ENCODE measurements at regions not wholly inside any gene's neighbourhood (a gene's known extent, or its start where the extent isn't known, plus 50 kb on each side); places are given as distances from the start of the nearest gene placed in this dataset.
"Not testable (repeated sequence)": the region's sequence is repeated elsewhere in the genome, so short reads cannot be mapped to it uniquely, and the experiment has no call there.

- H3K9ac ChIP-seq (ENCODE audit: insufficient read depth, low read length, poor library complexity, severe bottlenecking); H3K9me3 Mint-ChIP-seq; H3K27ac ChIP-seq (ENCODE audit: low read depth in 1 of 2, low read length in 2 of 2); H3K27me3 ChIP-seq (ENCODE audit: control insufficient read depth in 2 of 2, insufficient read depth in 2 of 2, low read length in 2 of 2); H3K9me3 ChIP-seq (replicated peaks in 1 of 2; ENCODE audit: control insufficient read depth in 1 of 2, insufficient read depth in 1 of 2, low read length in 2 of 2); H3K4me1 ChIP-seq (ENCODE audit: control insufficient read depth in 1 of 2, insufficient read depth in 2 of 2, low read length in 2 of 2); H3K36me3 Mint-ChIP-seq; H2AFZ ChIP-seq (ENCODE audit: insufficient read depth, low read depth, low read length, poor library complexity, severe bottlenecking); H3K4me3 Mint-ChIP-seq; DNase-seq; H3K4me2 ChIP-seq (replicated peaks; ENCODE audit: extremely low read depth, low read length, poor library complexity, severe bottlenecking); intact Hi-C loops (cut with micrococcal nuclease); H3K79me2 ChIP-seq (ENCODE audit: insufficient read depth, low read length); H3K36me3 ChIP-seq (replicated peaks in 1 of 2; ENCODE audit: control insufficient read depth in 1 of 2, insufficient read depth in 2 of 2, low read length in 2 of 2); H4K20me1 ChIP-seq (ENCODE audit: insufficient read depth, low read length); H3K27ac Mint-ChIP-seq; H3K4me3 ChIP-seq (replicated peaks in 1 of 3; ENCODE audit: low read depth in 2 of 3, low read length in 3 of 3): not testable (repeated sequence)
- H3K4me1 Mint-ChIP-seq, result peaks cover 14% of the 10 kb centered on the region
- no CpG with 5 or more reads among the region's 2 CpGs for WGBS (ENCODE audit: insufficient coverage)
- H3K27me3 Mint-ChIP-seq (ENCODE audit: low read depth in 3 of 3), result peaks cover 11 to 25% (median 21%) of the 10 kb centered on the region in 3 donors
Observed at GRCh38 chr9:41658116-41658515, 469.0 kb upstream of the ZNG1F start.

DNA sequence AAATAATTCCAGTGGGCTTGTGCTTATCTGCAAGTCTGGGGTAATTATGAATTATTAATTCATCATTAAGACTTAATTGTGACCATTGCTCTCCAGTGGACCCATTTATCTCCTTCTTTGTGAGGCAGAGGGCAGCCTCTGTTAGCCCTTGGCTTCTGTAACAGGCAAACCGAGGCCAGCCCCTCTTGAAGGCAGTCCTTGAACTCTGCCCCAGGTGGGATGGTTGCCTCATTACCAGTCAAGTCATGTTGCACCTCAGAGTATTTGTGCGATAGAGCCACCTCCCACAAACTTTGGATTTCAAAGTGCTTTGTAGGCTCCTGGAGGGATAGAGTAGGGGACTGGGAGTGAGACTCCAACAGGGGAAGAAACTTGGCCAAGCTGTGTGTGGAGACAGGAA is 468.0 kb upstream of the ZNG1F start:
- H3K4me3 Mint-ChIP-seq; H3K36me3 Mint-ChIP-seq; H4K20me1 ChIP-seq (ENCODE audit: insufficient read depth, low read length); H3K79me2 ChIP-seq (ENCODE audit: insufficient read depth, low read length); H3K27me3 ChIP-seq (ENCODE audit: control insufficient read depth in 2 of 2, insufficient read depth in 2 of 2, low read length in 2 of 2); H3K27ac ChIP-seq (ENCODE audit: low read depth in 1 of 2, low read length in 2 of 2); DNase-seq; H2AFZ ChIP-seq (ENCODE audit: insufficient read depth, low read depth, low read length, poor library complexity, severe bottlenecking); H3K9me3 ChIP-seq (replicated peaks in 1 of 2; ENCODE audit: control insufficient read depth in 1 of 2, insufficient read depth in 1 of 2, low read length in 2 of 2); H3K9me3 Mint-ChIP-seq; intact Hi-C loops (cut with micrococcal nuclease); H3K4me2 ChIP-seq (replicated peaks; ENCODE audit: extremely low read depth, low read length, poor library complexity, severe bottlenecking); H3K36me3 ChIP-seq (replicated peaks in 1 of 2; ENCODE audit: control insufficient read depth in 1 of 2, insufficient read depth in 2 of 2, low read length in 2 of 2); H3K4me1 ChIP-seq (ENCODE audit: control insufficient read depth in 1 of 2, insufficient read depth in 2 of 2, low read length in 2 of 2); H3K4me3 ChIP-seq (replicated peaks in 1 of 3; ENCODE audit: low read depth in 2 of 3, low read length in 3 of 3); H3K9ac ChIP-seq (ENCODE audit: insufficient read depth, low read length, poor library complexity, severe bottlenecking): not testable (repeated sequence)
- no CpG with 5 or more reads among the region's 2 CpGs for WGBS (ENCODE audit: insufficient coverage)
- peaks cover 11 to 25% (median 23%) of the 10 kb centered on the region in 3 donors for H3K27me3 Mint-ChIP-seq (ENCODE audit: low read depth in 3 of 3)
- peak overlapping the region in 1 of 7 donors; percentile 27 for H3K27ac Mint-ChIP-seq
- peaks cover 14% of the 10 kb centered on the region for H3K4me1 Mint-ChIP-seq

DNA sequence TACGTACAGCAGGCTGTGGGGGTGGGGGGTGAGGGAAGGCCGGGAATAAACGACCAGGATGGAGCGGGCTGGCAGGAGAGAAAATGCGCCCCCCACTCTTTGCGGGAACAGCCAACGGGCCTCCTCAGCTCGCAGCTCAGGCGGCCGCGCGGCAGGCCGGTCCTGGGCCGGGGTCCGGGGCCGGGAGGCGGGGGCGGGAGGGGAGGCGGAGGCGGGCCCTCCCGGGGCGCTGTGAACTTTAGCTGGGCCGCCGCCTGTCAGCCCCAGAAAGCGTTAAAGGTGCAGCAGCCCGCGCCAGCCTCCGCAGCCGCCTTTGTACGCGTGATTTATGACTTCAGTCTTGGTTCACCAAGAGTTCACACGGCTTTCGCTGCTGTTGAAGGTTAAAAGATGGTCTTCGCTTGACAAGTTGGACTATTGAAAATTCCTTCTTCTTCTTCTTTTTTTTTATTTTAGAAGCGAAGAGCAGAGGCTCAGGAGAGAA is 466.0 kb upstream of the ZNG1F start:
- H3K27ac Mint-ChIP-seq; H3K9me3 Mint-ChIP-seq; H4K20me1 ChIP-seq (ENCODE audit: insufficient read depth, low read length); H3K4me3 ChIP-seq (replicated peaks in 1 of 3; ENCODE audit: low read depth in 2 of 3, low read length in 3 of 3); H3K79me2 ChIP-seq (ENCODE audit: insufficient read depth, low read length); H3K9me3 ChIP-seq (replicated peaks in 1 of 2; ENCODE audit: control insufficient read depth in 1 of 2, insufficient read depth in 1 of 2, low read length in 2 of 2); DNase-seq; H3K4me2 ChIP-seq (replicated peaks; ENCODE audit: extremely low read depth, low read length, poor library complexity, severe bottlenecking); H2AFZ ChIP-seq (ENCODE audit: insufficient read depth, low read depth, low read length, poor library complexity, severe bottlenecking); H3K4me1 ChIP-seq (ENCODE audit: control insufficient read depth in 1 of 2, insufficient read depth in 2 of 2, low read length in 2 of 2); H3K27ac ChIP-seq (ENCODE audit: low read depth in 1 of 2, low read length in 2 of 2); intact Hi-C loops (cut with micrococcal nuclease); H3K27me3 ChIP-seq (ENCODE audit: control insufficient read depth in 2 of 2, insufficient read depth in 2 of 2, low read length in 2 of 2); H3K36me3 ChIP-seq (replicated peaks in 1 of 2; ENCODE audit: control insufficient read depth in 1 of 2, insufficient read depth in 2 of 2, low read length in 2 of 2); H3K36me3 Mint-ChIP-seq; H3K9ac ChIP-seq (ENCODE audit: insufficient read depth, low read length, poor library complexity, severe bottlenecking): not testable (repeated sequence)
- Mint-ChIP-seq H3K27me3 (ENCODE audit: low read depth in 3 of 3) (peaks cover 11 to 25% (median 23%) of the 10 kb centered on the region in 3 donors), H3K4me1 (peaks cover 14% of the 10 kb centered on the region), H3K4me3 (peak overlapping the region; percentile 16 to 65)
- WGBS (ENCODE audit: insufficient coverage), result no CpG with 5 or more reads among the region's 35 CpGs

DNA sequence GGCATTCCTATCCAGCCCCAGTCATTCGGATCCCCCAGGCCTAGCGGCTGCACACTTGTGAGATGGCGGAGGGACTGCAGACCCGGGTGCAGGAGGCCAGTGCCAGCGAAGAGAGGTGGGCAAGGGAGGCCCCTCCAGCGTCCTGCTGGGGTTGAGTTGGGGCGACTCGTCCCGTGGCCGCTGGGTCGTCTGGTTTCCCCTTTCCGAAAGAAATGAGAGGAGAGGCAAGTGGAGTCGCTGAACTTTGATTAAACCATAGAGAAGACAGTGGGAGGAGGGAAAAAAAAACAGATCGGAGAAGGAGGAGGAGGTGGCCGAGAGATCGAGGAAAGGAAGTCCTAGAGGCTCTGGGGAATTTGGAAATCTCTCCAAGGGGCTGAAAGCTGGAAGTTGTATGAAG is 465.2 kb upstream of the ZNG1F start:
- H3K36me3 ChIP-seq (replicated peaks in 1 of 2; ENCODE audit: control insufficient read depth in 1 of 2, insufficient read depth in 2 of 2, low read length in 2 of 2); H3K9me3 Mint-ChIP-seq; intact Hi-C loops (cut with micrococcal nuclease); H3K9ac ChIP-seq (ENCODE audit: insufficient read depth, low read length, poor library complexity, severe bottlenecking); H3K4me1 ChIP-seq (ENCODE audit: control insufficient read depth in 1 of 2, insufficient read depth in 2 of 2, low read length in 2 of 2); H3K27ac Mint-ChIP-seq; H3K79me2 ChIP-seq (ENCODE audit: insufficient read depth, low read length); H2AFZ ChIP-seq (ENCODE audit: insufficient read depth, low read depth, low read length, poor library complexity, severe bottlenecking); H3K4me3 ChIP-seq (replicated peaks in 1 of 3; ENCODE audit: low read depth in 2 of 3, low read length in 3 of 3); H3K4me2 ChIP-seq (replicated peaks; ENCODE audit: extremely low read depth, low read length, poor library complexity, severe bottlenecking); H3K27ac ChIP-seq (ENCODE audit: low read depth in 1 of 2, low read length in 2 of 2); H3K36me3 Mint-ChIP-seq; H3K27me3 ChIP-seq (ENCODE audit: control insufficient read depth in 2 of 2, insufficient read depth in 2 of 2, low read length in 2 of 2); H4K20me1 ChIP-seq (ENCODE audit: insufficient read depth, low read length); DNase-seq; H3K9me3 ChIP-seq (replicated peaks in 1 of 2; ENCODE audit: control insufficient read depth in 1 of 2, insufficient read depth in 1 of 2, low read length in 2 of 2): not testable (repeated sequence)
- peaks cover 11 to 25% (median 23%) of the 10 kb centered on the region in 3 donors for H3K27me3 Mint-ChIP-seq (ENCODE audit: low read depth in 3 of 3)
- WGBS (ENCODE audit: insufficient coverage), result no CpG with 5 or more reads among the region's 16 CpGs
- peak overlapping the region; percentile 65 to 79 for H3K4me3 Mint-ChIP-seq
- peaks cover 14% of the 10 kb centered on the region for H3K4me1 Mint-ChIP-seq
